GM18951 (cell line): ENCODE measurements at regions not wholly inside any gene's neighbourhood (a gene's known extent, or its start where the extent isn't known, plus 50 kb on each side); places are given as distances from the start of the nearest gene placed in this dataset.

Experiments
- POLR2A ChIP-seq: IDR thresholded peaks from 4 replicates; pipeline ENCODE4 v1.6.1; 2011; ENCODE audit warnings: mild to moderate bottlenecking; ENCODE audit not compliant: insufficient read length, insufficient read depth; ENCODE audit errors: extremely low read depth
- in situ Hi-C: fragments of 300-500 bp; cut with MboI; formaldehyde crosslinking; loops from one replicate; pipeline ENCODE4 v1.12.0; 2022; ENCODE audit warnings: low sequenced_read_pairs, mixed read lengths, inconsistent platforms; ENCODE audit not compliant: unreplicated experiment

- TF ChIP-seq POLR2A, result no peak
- in situ Hi-C loops, result no loop called here
Observed at GRCh38 chr3:31410411-31410810, 122.3 kb upstream of the STT3B start.

- TF ChIP-seq POLR2A, result no peak
- in situ Hi-C loops, result no loop called here
Observed at GRCh38 chr3:31412832-31413231, 119.9 kb upstream of the STT3B start.

GRCh38 chr3:31413515-31413914 lies 119.2 kb upstream of the STT3B start:
- TF ChIP-seq POLR2A, result no peak
- in situ Hi-C loops, result no loop called here

GRCh38 chr3:31416980-31417379 lies 115.7 kb upstream of the STT3B start:
- TF ChIP-seq POLR2A, result no peak
- in situ Hi-C loops, result no loop called here

- in situ Hi-C loops, result no loop called here
- no peak for TF ChIP-seq POLR2A
Observed at GRCh38 chr3:31417486-31417885, 115.2 kb upstream of the STT3B start.

GRCh38 chr3:31420311-31420710 lies 112.4 kb upstream of the STT3B start:
- TF ChIP-seq POLR2A, result no peak
- in situ Hi-C loops, result no loop called here

GRCh38 chr3:31421314-31422048 lies 111.2 kb upstream of the STT3B start:
- no peak for TF ChIP-seq POLR2A

GRCh38 chr3:31422237-31422636 lies 110.5 kb upstream of the STT3B start:
- in situ Hi-C loops, result no loop called here
- no peak for TF ChIP-seq POLR2A

More at GRCh38 chr3:31421314-31422048, 111.2 kb upstream of the STT3B start:
- in situ Hi-C loops, result no loop called here

- TF ChIP-seq POLR2A, result no peak
- in situ Hi-C loops, result no loop called here
Observed at GRCh38 chr3:31423482-31423881, 109.2 kb upstream of the STT3B start.

- TF ChIP-seq POLR2A, result no peak
- in situ Hi-C loops, result no loop called here
Observed at GRCh38 chr3:31425401-31425800, 107.3 kb upstream of the STT3B start.

GRCh38 chr3:31427623-31428022 lies 105.1 kb upstream of the STT3B start:
- TF ChIP-seq POLR2A, result no peak
- in situ Hi-C loops, result no loop called here

- TF ChIP-seq POLR2A, result no peak
- in situ Hi-C loops, result no loop called here
Observed at GRCh38 chr3:31431321-31431720, 101.4 kb upstream of the STT3B start.

GRCh38 chr3:31432897-31433678 lies 99.6 kb upstream of the STT3B start:
- TF ChIP-seq POLR2A, result no peak
- in situ Hi-C loops, result no loop called here

GRCh38 chr3:31433679-31433992 lies 99.1 kb upstream of the STT3B start:
- TF ChIP-seq POLR2A, result no peak
- in situ Hi-C loops, result no loop called here
